ENCODE measurements at regions not wholly inside any gene's neighbourhood (a gene's known extent, or its start where the extent isn't known, plus 50 kb on each side); places are given as distances from the start of the nearest gene placed in this dataset.
"Not testable (repeated sequence)": the region's sequence is repeated elsewhere in the genome, so short reads cannot be mapped to it uniquely, and the experiment has no call there.

GRCh38 chr13:62453761-62454160, 1038.1 kb upstream of the PCDH20 start:
- Mint-ChIP-seq H3K4me3 (ENCODE audit: low read depth) (no peak overlapping the region), H3K36me3 (ENCODE audit: insufficient read depth) (no peaks in the 10 kb centered on the region), H3K27me3 (no peaks in the 10 kb centered on the region), H3K4me1 (ENCODE audit: low read depth) (peaks cover 3% of the 10 kb centered on the region), H3K9me3 (ENCODE audit: low read depth) (no peaks in the 10 kb centered on the region), H3K27ac (no peak overlapping the region)
- no peak for TF ChIP-seq CTCF (IDR thresholded peaks at IDR 0.05; ENCODE audit: unreplicated experiment)
- no peak for DNase-seq (ENCODE audit: low spot score, unreplicated experiment)

- Mint-ChIP-seq H3K9me3 (ENCODE audit: low read depth) (peaks cover 5% of the 10 kb centered on the region), H3K36me3 (ENCODE audit: insufficient read depth) (no peaks in the 10 kb centered on the region), H3K4me3 (ENCODE audit: low read depth) (no peak overlapping the region), H3K27ac (no peak overlapping the region), H3K27me3 (no peaks in the 10 kb centered on the region), H3K4me1 (ENCODE audit: low read depth) (peaks cover 3% of the 10 kb centered on the region)
- no peak for DNase-seq (ENCODE audit: low spot score, unreplicated experiment)
- no peak for TF ChIP-seq CTCF (IDR thresholded peaks at IDR 0.05; ENCODE audit: unreplicated experiment)
Measured at GRCh38 chr13:62450759-62451158, 1035.1 kb upstream of the PCDH20 start.

- H3K27me3 Mint-ChIP-seq; H3K9me3 Mint-ChIP-seq (ENCODE audit: low read depth); H3K4me3 Mint-ChIP-seq (ENCODE audit: low read depth); H3K27ac Mint-ChIP-seq; H3K4me1 Mint-ChIP-seq (ENCODE audit: low read depth); H3K36me3 Mint-ChIP-seq (ENCODE audit: insufficient read depth): not testable (repeated sequence)
- peak; percentile 8 for DNase-seq (ENCODE audit: low spot score, unreplicated experiment)
Measured at GRCh38 chr13:62447771-62448382, 1032.2 kb upstream of the PCDH20 start.

GRCh38 chr13:62444805-62445204, 1029.2 kb upstream of the PCDH20 start:
- no peak overlapping the region for H3K27ac Mint-ChIP-seq
- no peaks in the 10 kb centered on the region for H3K27me3 Mint-ChIP-seq
- TF ChIP-seq CTCF (IDR thresholded peaks at IDR 0.05; ENCODE audit: unreplicated experiment), result no peak
- no peaks in the 10 kb centered on the region for H3K36me3 Mint-ChIP-seq (ENCODE audit: insufficient read depth)
- no peak overlapping the region for H3K4me3 Mint-ChIP-seq (ENCODE audit: low read depth)
- H3K9me3 Mint-ChIP-seq (ENCODE audit: low read depth), result peaks cover 5% of the 10 kb centered on the region
- no peaks in the 10 kb centered on the region for H3K4me1 Mint-ChIP-seq (ENCODE audit: low read depth)
- no peak for DNase-seq (ENCODE audit: low spot score, unreplicated experiment)

GRCh38 chr13:62434081-62434480, 1018.4 kb upstream of the PCDH20 start:
- Mint-ChIP-seq H3K4me3 (ENCODE audit: low read depth) (no peak overlapping the region), H3K27ac (no peak overlapping the region), H3K36me3 (ENCODE audit: insufficient read depth) (no peaks in the 10 kb centered on the region), H3K9me3 (ENCODE audit: low read depth) (peaks cover 4% of the 10 kb centered on the region), H3K4me1 (ENCODE audit: low read depth) (peaks cover 11% of the 10 kb centered on the region), H3K27me3 (no peaks in the 10 kb centered on the region)
- TF ChIP-seq CTCF (IDR thresholded peaks at IDR 0.05; ENCODE audit: unreplicated experiment), result no peak
- DNase-seq (ENCODE audit: low spot score, unreplicated experiment), result no peak

GRCh38 chr13:62433660-62434059, 1018.0 kb upstream of the PCDH20 start:
- Mint-ChIP-seq H3K36me3 (ENCODE audit: insufficient read depth) (no peaks in the 10 kb centered on the region), H3K4me3 (ENCODE audit: low read depth) (no peak overlapping the region), H3K27ac (no peak overlapping the region), H3K27me3 (no peaks in the 10 kb centered on the region), H3K9me3 (ENCODE audit: low read depth) (peaks cover 4% of the 10 kb centered on the region), H3K4me1 (ENCODE audit: low read depth) (peaks cover 11% of the 10 kb centered on the region)
- no peak for TF ChIP-seq CTCF (IDR thresholded peaks at IDR 0.05; ENCODE audit: unreplicated experiment)
- DNase-seq (ENCODE audit: low spot score, unreplicated experiment), result no peak
